Esophagus (tissue), 2 donors: ENCODE measurements at regions not wholly inside any gene's neighbourhood (a gene's known extent, or its start where the extent isn't known, plus 50 kb on each side); places are given as distances from the start of the nearest gene placed in this dataset.
"Not testable (repeated sequence)": the region's sequence is repeated elsewhere in the genome, so short reads cannot be mapped to it uniquely, and the experiment has no call there.

ENCODE experiments used
- H3K27ac ChIP-seq, 2 donors: one replicate each; pipeline ENCODE4 v1.5.1; 2013; ENCODE audit warnings: low read depth in 2 of 2, mild to moderate bottlenecking in 2 of 2, inconsistent platforms in 1 of 2, low read length in 1 of 2, moderate library complexity in 1 of 2
- H3K27me3 ChIP-seq, 2 donors: one replicate each; pipeline ENCODE4 v1.6.1; 2013; ENCODE audit warnings: low read length in 2 of 2, control low read depth in 1 of 2, mild to moderate bottlenecking in 1 of 2; ENCODE audit not compliant: insufficient read depth in 2 of 2, control insufficient read depth in 1 of 2
- H3K36me3 ChIP-seq, 2 donors: one replicate each; pipeline ENCODE4 v1.6.1; 2013; ENCODE audit warnings: low read length in 1 of 2; ENCODE audit not compliant: control insufficient read depth in 2 of 2, insufficient read depth in 2 of 2
- H3K4me1 ChIP-seq, 2 donors: one replicate each; pipeline ENCODE4 v1.6.1; 2013; ENCODE audit warnings: low read length in 1 of 2; ENCODE audit not compliant: control insufficient read depth in 2 of 2, insufficient read depth in 2 of 2
- H3K4me3 ChIP-seq, 2 donors: one replicate each; pipeline ENCODE4 v1.5.1; 2013; ENCODE audit warnings: low read length in 2 of 2, mild to moderate bottlenecking in 2 of 2, low read depth in 1 of 2, moderate library complexity in 1 of 2
- H3K9me3 ChIP-seq, 2 donors: one replicate each; pipeline ENCODE4 v1.6.1; 2013; ENCODE audit warnings: mild to moderate bottlenecking in 2 of 2, low read depth in 1 of 2, low read length in 1 of 2, moderate library complexity in 1 of 2; ENCODE audit not compliant: control insufficient read depth in 2 of 2, insufficient read depth in 1 of 2
- WGBS, 2 donors: extraction: QIAGEN DNeasy Blood & Tissue Kit; methylation state at CpG; one replicate each; pipeline ENCODE4 v1.1.7; 2013; 5-methylcytosine and 5-hydroxymethylcytosine counted together
- donor health status: healthy with polysubstance abuse.
- donor health status: Bipolar disorder and iron deficiency.

DNA sequence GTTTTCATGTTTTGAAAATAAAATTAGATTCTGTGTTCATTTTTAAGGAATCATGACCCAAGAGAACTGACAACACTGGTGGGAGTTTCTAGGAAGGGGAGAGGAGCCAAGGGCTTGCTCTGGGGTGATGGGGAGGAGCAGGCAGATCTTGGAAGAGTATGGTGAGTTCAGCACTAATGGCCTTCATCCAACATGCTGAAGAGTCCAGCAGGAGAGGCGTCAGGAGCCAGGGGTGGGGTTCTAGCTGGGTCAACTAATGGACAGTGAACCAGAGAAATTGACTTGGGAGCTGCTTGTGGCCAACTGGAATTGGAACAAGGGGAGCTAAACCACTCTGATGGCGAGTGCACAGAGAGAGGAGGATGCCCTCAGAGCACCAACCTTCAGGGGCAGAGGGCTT is 107.1 kb downstream of the MRPL14 start:
- H3K9me3 ChIP-seq: no peaks in the 10 kb centered on the region
- 55 to 59% methylated on average over 2 of the region's 2 CpGs for WGBS, 2 donors
- H3K27ac ChIP-seq: no peak overlapping the region
- H3K4me1 ChIP-seq: peaks cover 2 to 5% of the 10 kb centered on the region in 2 donors
- H3K27me3 ChIP-seq: no peaks in the 10 kb centered on the region
- H3K36me3 ChIP-seq: no peaks in the 10 kb centered on the region
- H3K4me3 ChIP-seq: no peak overlapping the region

DNA sequence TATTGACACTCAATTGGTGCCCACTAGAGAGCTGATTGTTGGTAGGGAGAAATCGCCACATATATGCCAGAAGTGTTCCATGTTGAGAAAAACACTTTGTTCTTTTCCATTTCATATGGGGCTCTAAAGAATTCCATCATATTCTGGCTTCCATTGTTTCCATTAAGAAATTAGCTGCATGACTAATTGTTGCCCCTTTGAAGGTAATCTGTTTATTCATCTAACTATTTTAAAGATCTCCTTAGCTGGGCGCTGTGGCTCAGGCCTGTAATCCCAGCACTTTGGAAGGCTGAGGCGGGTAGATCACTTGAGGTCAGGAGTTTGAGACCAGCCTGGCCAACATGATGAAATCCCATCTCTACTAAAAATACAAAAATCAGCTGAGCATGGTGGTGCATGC is 109.9 kb downstream of the MRPL14 start:
- not testable (repeated sequence) for H3K4me1 ChIP-seq, H3K27ac ChIP-seq, H3K36me3 ChIP-seq, H3K9me3 ChIP-seq, H3K27me3 ChIP-seq, H3K4me3 ChIP-seq
- WGBS, 2 donors: 90% methylated on average over 3 of the region's 3 CpGs

DNA sequence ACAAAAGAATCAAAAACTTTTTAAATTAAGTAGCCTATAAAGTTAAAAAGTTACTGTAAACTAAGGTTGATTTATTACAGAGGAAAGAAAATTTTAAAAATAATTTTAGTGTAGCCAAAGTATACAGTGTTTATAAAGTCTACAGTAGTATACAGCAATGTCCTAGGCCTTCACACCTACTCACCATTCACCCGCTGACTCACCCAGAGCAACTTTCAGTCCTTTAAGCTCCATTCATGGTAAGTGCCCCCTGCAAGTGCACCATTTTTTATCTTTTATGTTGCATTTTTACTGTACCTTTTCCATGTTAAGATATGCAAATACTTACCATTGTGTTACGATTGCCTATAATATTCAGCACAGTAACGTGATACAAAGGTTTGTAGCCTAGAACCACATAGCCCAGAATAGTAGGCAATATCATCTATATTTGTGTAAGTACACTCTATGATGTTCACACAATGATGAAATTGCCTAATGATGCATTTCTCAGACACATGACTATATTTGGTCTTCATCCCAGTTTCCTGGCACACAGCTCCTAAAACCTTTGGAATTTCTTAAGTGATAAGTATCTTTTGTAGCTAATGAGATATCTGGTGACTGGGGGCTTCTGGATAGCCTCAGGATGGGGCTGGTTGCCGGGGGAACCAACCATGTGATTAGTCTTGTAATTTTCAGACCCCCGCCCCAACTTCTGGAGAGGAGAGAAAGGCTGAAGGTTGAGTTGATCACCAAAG is 111.0 kb downstream of the MRPL14 start:
- H3K4me3 ChIP-seq: no peak overlapping the region
- no peaks in the 10 kb centered on the region for H3K9me3 ChIP-seq
- WGBS, 2 donors: 89 to 91% methylated on average over 5 of the region's 5 CpGs
- no peaks in the 10 kb centered on the region for H3K27me3 ChIP-seq
- H3K36me3 ChIP-seq: no peaks in the 10 kb centered on the region
- H3K27ac ChIP-seq: no peak overlapping the region
- H3K4me1 ChIP-seq: peaks cover 0 to 2% of the 10 kb centered on the region in 2 donors

DNA sequence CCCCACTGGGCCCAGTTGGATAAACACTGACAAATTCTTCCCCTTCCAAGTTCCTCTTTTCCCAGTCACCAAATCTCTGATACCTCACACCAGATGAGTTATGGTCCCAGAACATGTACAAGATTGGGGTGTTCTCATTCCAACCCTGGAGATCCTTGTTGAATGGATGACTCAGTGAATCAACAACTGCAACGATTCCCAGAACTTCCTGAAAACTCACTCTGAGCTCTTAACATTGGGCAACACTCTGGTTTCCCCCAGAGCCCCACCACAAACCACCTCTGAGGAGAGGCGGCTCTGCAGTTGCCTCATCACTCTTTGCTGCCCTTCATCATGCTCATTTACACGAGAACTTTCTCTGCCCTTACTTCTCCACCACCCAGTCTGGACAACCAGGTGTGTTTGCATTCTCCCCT is 115.2 kb downstream of the MRPL14 start:
- no peaks in the 10 kb centered on the region for H3K27me3 ChIP-seq
- 56 to 63% methylated on average over 3 of the region's 3 CpGs for WGBS, 2 donors
- H3K27ac ChIP-seq: no peak overlapping the region
- H3K4me1 ChIP-seq: no peaks in the 10 kb centered on the region
- H3K36me3 ChIP-seq: no peaks in the 10 kb centered on the region
- H3K4me3 ChIP-seq: no peak overlapping the region
- H3K9me3 ChIP-seq: no peaks in the 10 kb centered on the region

DNA sequence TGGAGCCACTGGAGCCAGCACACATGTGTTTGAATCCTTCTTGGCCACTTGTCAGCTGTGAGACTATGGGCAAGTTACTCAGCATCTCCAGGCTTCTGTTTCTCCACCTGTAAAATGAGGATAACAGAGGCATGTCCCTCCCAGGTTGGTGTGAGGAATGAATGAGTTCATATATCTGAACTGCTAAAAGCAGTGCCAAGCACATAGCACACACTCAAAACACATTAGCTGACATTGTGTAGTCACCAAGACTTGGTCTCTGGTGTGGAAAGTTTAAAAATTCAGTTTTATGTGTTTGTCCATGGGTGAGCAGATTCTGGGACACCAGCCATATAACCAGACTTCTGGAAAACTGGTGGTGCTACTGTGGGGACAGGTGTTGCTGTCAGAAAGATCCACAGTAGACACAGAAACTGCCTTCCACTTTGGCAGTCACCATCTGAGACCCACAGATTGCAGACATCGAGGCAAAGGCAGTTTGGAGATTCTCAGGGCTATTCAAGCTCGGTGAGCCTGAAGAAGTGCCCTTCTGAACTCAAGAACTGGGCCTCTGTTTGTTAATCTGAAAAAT is 115.8 kb downstream of the MRPL14 start:
- no peaks in the 10 kb centered on the region for H3K9me3 ChIP-seq
- no peaks in the 10 kb centered on the region for H3K27me3 ChIP-seq
- 78 to 90% methylated on average over 2 of the region's 2 CpGs for WGBS, 2 donors
- no peak overlapping the region for H3K27ac ChIP-seq
- no peak overlapping the region for H3K4me3 ChIP-seq
- H3K36me3 ChIP-seq: no peaks in the 10 kb centered on the region
- H3K4me1 ChIP-seq: no peaks in the 10 kb centered on the region

DNA sequence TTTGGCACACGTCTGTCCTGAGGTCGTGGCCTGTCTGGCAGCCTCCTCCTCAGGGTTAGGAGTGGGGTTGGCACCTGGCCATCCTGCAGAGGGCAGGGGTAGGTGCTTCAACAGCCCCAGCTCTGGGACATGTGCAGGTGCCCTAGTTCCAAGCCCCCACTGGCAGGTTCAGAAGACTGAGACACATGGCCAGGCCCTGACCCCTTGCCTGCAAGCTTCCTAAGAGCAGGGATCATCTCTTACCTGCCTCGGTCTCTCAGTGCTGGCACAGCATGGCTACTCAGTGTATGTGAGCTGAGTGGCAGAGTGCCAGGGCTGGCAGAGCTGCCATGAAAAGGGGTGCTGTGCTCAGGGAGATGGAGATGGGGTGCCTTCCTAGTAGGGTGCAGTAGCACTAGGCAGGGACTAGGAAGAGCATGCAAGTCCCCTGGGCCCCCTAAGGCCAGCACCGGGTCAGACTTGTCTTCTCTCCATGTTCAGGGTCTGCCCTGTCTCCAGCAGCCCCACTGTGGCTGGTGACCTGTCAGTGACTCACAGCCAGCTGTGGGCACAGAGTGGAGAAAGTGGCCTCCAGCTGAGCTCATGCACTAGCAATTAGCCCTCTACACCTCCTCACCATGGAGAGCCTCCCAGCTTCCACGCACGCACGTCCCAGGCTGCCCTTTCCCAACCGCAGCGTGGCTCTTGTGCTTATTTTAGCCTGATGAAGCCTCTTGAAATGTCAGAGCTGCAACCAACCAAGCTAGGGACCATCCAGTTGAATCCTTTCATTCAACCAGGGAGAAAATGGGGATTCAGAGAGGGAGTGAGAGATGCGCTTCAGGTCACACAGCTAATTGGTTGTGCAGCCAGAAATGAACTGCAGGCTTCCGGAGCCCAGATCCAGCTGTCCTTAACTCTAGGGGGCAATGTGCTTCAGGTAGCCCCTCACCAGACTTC is 116.6 kb downstream of the MRPL14 start:
- no peaks in the 10 kb centered on the region for H3K27me3 ChIP-seq
- no peaks in the 10 kb centered on the region for H3K36me3 ChIP-seq
- H3K4me1 ChIP-seq: no peaks in the 10 kb centered on the region
- WGBS, 2 donors: 77 to 80% methylated on average over 11 of the region's 11 CpGs
- no peak overlapping the region for H3K4me3 ChIP-seq
- H3K27ac ChIP-seq: no peak overlapping the region
- H3K9me3 ChIP-seq: no peaks in the 10 kb centered on the region

DNA sequence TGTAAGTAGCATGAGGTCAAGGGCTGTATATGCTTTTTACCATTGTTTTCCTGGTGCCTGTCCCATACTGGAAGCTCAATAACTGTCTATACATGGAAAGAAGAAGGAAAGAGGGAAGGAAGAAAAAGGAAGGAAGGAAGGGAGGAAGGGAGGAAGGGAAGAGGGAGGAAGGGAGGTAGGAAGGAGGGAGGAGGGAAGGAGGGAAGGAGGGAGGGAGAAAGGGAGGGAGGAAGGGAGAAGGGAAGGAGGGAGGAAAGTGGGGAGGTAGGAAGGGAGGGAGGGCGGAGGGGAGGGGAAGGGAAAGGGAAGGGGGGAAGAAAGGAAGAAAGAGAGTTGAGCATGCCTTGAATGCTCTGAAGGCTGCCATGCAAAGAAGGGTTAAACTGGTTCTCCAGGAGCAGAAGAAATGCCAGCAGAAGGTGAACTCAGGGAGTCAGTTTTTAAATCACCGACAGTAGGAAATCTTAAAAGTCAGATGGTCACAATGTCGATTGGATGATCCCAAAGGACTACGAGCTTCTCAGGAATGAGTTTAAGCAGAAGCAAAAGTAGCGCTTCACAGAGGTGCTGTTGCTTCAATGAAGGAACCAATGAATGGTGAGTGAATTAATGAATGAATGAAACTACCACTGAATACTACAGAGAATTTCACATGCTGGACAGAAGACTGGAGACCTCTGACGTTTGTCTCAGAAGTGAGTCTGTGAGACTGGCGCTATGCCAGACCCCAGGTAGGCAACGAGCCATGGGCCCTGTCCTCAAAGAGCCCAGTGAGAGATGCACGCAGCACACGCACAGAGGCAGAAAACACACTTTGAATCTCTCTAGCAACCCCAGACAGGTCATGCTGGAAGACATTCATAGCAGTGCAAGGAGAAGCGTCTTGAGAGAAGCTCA is 117.6 kb downstream of the MRPL14 start:
- Histone ChIP-seq H3K36me3 (no peaks in the 10 kb centered on the region), H3K4me3 (no peak overlapping the region), H3K27me3 (peaks cover 0 to 2% of the 10 kb centered on the region in 2 donors), H3K27ac (no peak overlapping the region), H3K9me3 (no peaks in the 10 kb centered on the region), H3K4me1 (no peaks in the 10 kb centered on the region)
- 70 to 72% methylated on average over 11 of the region's 11 CpGs for WGBS, 2 donors

DNA sequence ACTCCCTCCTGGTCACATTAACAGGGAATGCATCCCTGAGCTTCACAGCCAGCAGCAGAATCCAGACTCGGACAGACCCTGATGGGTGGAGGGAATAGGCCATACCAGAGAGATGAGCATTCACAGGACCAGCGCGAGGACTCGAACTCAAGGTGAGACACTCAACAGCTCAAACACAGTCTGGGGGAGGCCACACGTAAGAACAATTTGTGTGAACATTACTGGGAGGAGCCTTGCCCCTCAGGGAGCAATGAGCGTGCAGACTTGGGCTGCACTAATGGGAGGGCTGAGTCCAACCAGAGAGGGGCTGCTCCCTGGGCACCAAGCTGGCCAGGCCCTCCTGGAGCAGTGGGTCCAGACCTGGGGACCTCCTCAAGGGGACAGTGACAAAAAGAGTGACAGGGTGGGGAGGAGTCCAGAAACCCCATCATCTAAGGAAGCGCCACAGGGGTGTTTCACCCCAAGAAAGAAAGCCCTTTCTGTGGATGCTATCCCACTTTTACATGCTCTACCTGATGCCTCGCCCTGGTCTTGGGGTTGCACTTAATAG is 118.4 kb downstream of the MRPL14 start:
- Histone ChIP-seq H3K36me3 (no peaks in the 10 kb centered on the region), H3K4me1 (no peaks in the 10 kb centered on the region), H3K9me3 (no peaks in the 10 kb centered on the region), H3K4me3 (no peak overlapping the region), H3K27me3 (peaks cover 0 to 3% of the 10 kb centered on the region in 2 donors), H3K27ac (no peak overlapping the region)
- WGBS, 2 donors: 93 to 95% methylated on average over 8 of the region's 8 CpGs
